ENCODE measurements at regions not wholly inside any gene's neighbourhood (a gene's known extent, or its start where the extent isn't known, plus 50 kb on each side); places are given as distances from the start of the nearest gene placed in this dataset.

DNA sequence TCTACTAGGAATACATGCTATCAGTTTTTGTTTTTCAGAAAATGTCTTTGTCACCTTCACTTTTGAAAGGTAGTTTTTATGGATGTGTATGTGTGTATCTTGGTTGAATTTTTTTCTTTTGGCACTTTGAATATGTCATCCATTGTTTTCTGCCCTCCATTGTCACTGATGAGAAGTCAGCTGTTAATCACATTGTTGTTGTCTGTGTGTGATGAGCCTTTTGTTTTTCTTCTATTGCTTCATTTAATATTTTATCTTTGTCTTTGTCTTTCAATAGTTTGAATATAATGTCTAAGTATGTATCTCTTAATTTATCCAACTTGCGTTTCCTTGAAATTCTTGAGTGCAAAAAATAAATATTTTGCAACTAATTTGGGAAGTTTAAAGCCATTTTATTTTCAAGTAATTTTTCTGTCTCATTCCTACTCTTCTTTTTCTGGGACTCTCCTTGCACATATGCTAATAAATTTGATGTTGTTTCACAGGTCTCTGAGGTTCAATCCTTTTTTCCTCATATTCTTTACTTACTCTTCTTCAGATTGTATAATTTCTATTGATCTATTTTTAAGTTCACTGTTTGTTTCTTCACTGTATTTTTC, 546.9 kb upstream of the GHITM start:
- no peak for DNase-seq

DNA sequence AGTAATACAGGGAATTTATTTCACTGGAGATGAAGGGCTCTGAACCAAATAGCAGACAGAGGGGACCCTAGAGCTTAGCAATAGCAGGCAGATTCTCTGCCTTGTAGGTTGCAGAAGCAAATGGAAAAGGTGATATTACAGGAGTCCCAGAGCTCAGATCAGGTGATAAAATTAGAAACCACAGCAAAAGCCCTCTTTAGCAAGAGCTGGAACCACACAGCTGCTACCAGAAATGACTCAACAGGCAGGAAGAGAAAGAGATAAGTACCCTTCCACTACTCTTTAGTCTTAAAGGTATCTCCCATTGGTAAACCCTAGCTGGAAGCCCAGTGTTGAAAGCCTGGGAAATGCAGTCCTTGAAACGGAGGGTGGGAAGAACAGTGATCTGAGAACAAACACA, 535.6 kb upstream of the GHITM start:
- no peak for DNase-seq

GRCh38 chr10:83605783-83606630, 533.3 kb upstream of the GHITM start:
- no peak for DNase-seq

DNA sequence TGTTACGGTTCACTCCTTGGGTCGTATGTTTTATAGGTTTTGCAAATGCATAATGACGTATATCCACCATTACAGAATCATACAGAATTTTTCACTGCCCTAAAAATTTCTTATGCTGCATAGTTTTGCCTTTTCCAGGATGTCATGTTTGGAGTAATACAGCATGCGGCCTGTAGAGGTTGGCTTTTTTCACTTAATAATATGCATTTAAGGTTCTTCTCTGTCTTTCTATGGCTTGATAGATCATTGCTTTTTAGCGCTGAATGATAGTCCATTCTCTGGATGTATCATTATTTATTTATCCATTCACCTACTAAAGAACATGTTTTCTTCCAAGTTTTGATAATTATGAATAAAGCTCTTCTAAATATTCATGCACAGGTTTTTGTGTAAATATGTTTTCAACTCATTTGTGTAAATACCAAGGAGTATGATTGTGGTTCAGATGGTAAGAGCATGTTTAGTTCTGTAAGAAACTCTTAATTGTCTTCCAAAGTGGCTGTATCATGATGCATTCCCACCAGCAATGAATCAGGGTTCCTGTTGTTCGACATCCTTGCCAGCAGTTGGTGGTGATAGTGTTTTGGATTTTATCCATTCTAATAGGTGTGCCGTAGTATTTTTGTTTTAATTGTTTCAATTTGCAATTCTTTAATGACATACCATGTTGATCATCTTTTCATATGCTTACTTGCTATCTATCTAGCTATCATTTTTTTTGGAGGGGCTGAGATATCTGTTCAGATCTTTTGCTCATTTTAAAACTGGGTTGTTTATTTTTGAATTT, 531.2 kb upstream of the GHITM start:
- DNase-seq = no peak

DNA sequence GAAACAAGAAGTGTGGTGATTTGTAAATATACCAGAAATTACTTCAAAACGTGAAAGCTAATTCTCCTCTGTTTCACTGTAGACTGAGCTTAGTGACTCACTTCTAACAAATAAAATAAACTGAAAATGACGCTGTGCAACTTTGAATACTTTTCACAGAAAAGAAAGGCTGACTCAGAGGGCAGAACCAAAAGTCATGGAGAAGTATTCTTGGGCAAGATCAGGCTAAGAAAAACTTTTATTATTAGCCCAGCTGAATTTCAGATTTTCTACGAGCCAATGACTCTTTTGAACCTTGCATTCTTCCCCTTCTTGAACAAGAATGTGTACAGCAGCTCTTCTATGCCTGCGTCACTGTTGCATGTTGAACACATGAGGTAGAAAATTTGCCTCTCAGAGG, 527.3 kb upstream of the GHITM start:
- DNase-seq = no peak

- no peak for DNase-seq
These were observed 526.6 kb upstream of the GHITM start for GRCh38 chr10:83612746-83613145.

DNA sequence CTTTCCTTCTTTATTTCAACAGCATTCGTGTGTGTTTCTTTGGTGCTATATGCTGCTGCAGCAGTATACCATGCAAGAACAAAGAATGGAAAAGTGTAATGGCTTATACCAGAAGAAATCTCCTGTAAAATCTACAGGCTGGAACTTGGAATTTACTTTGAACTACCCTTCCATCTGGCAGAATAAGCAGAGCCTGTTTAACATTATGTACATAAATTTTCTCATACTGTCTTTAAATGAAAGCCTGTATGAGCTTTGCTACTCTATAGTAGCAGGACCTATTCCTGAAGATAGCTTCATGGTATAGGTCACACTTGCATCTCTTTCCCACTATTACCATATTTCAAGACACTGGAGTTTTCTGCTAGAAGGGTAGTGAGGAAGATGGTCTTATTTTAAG, 522.1 kb upstream of the GHITM start:
- no peak for DNase-seq

- no peak for DNase-seq
These were observed 521.4 kb upstream of the GHITM start for GRCh38 chr10:83617692-83618545.

GRCh38 chr10:83625831-83626360, 513.4 kb upstream of the GHITM start:
- no peak for DNase-seq

- no peak for DNase-seq
These were observed 506.6 kb upstream of the GHITM start for GRCh38 chr10:83632701-83633100.

DNA sequence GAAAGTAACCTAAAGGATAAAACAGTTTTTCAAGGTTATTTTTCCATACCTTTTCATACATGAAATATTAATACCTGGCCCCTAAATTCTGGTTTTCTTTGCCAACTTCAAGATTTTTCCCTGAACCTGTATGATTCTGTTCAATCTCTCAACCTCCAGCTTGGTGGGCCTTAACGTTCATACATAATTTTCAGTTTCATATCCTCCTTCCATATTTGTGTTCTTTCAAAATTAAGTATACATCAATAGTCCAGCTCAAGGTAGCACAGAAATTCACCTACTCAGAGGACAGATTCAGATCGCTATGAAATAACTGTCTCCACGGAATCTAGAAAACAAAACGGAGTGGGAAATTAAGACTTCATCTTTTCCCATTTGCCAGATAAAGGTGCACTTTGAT, 505.8 kb upstream of the GHITM start:
- no peak for DNase-seq

GRCh38 chr10:83636826-83637225, 502.5 kb upstream of the GHITM start:
- DNase-seq = no peak

- no peak for DNase-seq
These were observed 491.8 kb upstream of the GHITM start for GRCh38 chr10:83647526-83647925.

DNA sequence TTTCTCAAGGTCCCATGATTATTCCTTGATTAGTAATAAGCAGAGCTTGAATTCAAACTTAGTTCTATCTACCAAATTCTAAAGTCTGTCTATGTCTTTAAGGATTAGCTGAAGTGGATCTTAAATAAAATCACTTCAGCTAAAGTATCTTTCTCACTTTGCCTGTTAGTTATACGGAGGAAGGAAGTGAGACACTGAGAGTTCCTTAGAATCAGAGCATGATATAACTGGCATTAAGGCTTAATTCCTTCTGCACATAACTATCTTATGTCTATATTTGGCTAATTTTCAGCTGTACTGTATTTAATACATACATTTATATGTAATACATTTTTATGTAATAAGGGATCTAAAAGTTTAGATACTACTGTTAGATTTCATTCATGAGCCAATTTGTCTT, 491.1 kb upstream of the GHITM start:
- DNase-seq = no peak

GRCh38 chr10:83649471-83649870, 489.8 kb upstream of the GHITM start:
- no peak for DNase-seq

GRCh38 chr10:83654689-83655088, 484.6 kb upstream of the GHITM start:
- no peak for DNase-seq

DNA sequence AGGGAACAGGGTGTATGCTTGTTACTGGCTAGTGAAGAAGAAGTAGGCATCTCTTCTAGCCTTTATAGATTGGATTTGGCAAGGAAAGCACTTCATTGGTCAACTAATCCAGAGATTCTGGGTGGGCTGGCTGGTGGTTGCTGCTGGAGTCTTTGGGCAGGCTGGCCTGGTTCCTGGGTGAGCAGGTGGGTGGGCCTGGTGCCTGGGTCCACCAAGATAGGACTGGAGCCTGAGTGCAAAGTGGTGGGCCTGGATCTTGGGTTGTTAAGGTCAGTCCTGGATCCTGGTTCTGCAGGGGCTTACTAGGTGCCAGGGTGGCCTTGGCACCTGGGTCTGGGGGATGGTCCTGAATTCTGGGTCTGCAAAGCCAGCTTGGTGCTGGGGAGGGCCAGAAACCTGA, 482.4 kb upstream of the GHITM start:
- no peak for DNase-seq

GRCh38 chr10:83657487-83657886, 481.8 kb upstream of the GHITM start:
- DNase-seq = no peak

DNA sequence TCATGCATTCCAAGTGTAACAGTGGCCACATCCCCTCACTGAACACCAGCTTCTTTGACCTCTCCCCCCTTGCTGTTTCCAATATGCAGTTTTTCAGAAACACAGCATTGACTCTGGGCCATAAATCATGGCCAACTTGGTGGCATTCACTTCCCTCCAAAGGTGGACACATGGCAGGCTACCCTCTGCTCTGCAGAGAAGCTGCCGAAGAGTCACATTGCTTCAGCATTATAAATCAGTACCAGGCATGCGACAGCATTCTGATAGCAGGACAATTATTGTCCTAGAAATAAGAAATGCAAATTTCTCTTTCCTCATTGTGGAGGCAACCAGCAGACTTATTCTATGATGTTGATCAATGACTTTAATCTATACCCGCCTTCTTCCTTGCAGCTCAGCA, 475.4 kb upstream of the GHITM start:
- DNase-seq = no peak

DNA sequence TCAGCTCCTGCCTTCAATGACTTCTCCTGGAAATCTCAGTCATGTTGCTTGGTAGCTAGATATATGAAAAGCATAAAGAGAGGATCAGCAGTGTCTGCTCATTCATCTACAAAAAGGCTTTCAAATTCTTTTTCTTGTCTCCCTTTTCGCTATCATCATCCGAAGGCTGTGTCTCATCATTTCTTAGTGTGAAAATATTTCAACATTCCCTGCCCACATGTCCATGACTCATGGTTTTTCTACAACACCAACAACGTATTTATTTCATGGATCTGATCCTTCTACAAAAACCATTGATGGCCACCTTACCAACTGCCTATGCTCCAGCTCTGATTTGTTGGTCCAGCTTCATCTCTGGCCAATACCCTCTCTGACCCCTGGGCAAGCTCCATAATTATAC, 472.5 kb upstream of the GHITM start:
- DNase-seq = no peak

GRCh38 chr10:83667594-83667993, 471.7 kb upstream of the GHITM start:
- DNase-seq = no peak

- DNase-seq = no peak
These were observed 466.0 kb upstream of the GHITM start for GRCh38 chr10:83673316-83673715.

GRCh38 chr10:83677795-83678194, 461.5 kb upstream of the GHITM start:
- DNase-seq = no peak
